ENCODE measurements at regions not wholly inside any gene's neighbourhood (a gene's known extent, or its start where the extent isn't known, plus 50 kb on each side); places are given as distances from the start of the nearest gene placed in this dataset.

GRCh38 chr14:97878206-97878605 is 1081.0 kb downstream of the VRK1 start:
- Mint-ChIP-seq H3K36me3 (ENCODE audit: insufficient read depth, unreplicated experiment) (no peaks in the 10 kb centered on the region), H3K4me3 (ENCODE audit: unreplicated experiment) (no peak overlapping the region), H3K4me1 (ENCODE audit: low read depth, unreplicated experiment) (no peaks in the 10 kb centered on the region), H3K9me3 (ENCODE audit: unreplicated experiment) (no peaks in the 10 kb centered on the region), H3K27me3 (ENCODE audit: insufficient read depth, unreplicated experiment) (no peaks in the 10 kb centered on the region), H3K27ac (ENCODE audit: unreplicated experiment) (no peak overlapping the region)
- POLR2A ChIA-PET = no interaction called here
- Histone ChIP-seq H3K36me3 (ENCODE audit: control insufficient read depth, insufficient read depth, low read length) (no peaks in the 10 kb centered on the region), H3K4me1 (peaks cover 7% of the 10 kb centered on the region), H3K27me3 (replicated peaks; ENCODE audit: control insufficient read depth, insufficient read depth, low read length) (no peaks in the 10 kb centered on the region), H3K9me3 (no peaks in the 10 kb centered on the region), H3K4me3 (ENCODE audit: low read depth, low read length) (no peak overlapping the region)
- no TSS peak for BruUV-seq (replicated peaks)
- CTCF ChIA-PET = no interaction called here
- no peak for TF ChIP-seq CTCF (IDR thresholded peaks at IDR 0.05; ENCODE audit: insufficient read depth in 1 of 2, low read depth in 1 of 2, low read length in 1 of 2, severe bottlenecking in 1 of 2, unreplicated experiment in 1 of 2)
- intact Hi-C loops (cut with micrococcal nuclease; ENCODE audit: unreplicated experiment) = no loop called here
- no peak for DNase-seq

- Histone ChIP-seq H3K4me3 (ENCODE audit: low read depth, low read length) (no peak overlapping the region), H3K4me1 (0 out of 2 replicates have a peak, but pooled peaks cover 2% of the 10 kb centered on the region), H3K9me3 (no peaks in the 10 kb centered on the region), H3K27me3 (replicated peaks; ENCODE audit: control insufficient read depth, insufficient read depth, low read length) (no peaks in the 10 kb centered on the region), H3K36me3 (ENCODE audit: control insufficient read depth, insufficient read depth, low read length) (no peaks in the 10 kb centered on the region)
- ChIA-PET CTCF (no interaction called here), POLR2A (no interaction called here)
- no peak overlapping the region for H3K4me3 Mint-ChIP-seq (ENCODE audit: unreplicated experiment)
- intact Hi-C loops (cut with micrococcal nuclease; ENCODE audit: unreplicated experiment) = no loop called here
- H3K27me3 Mint-ChIP-seq (ENCODE audit: insufficient read depth, unreplicated experiment) = no peaks in the 10 kb centered on the region
- H3K4me1 Mint-ChIP-seq (ENCODE audit: low read depth, unreplicated experiment) = no peaks in the 10 kb centered on the region
- no peaks in the 10 kb centered on the region for H3K9me3 Mint-ChIP-seq (ENCODE audit: unreplicated experiment)
- H3K27ac Mint-ChIP-seq (ENCODE audit: unreplicated experiment) = no peak overlapping the region
- TF ChIP-seq CTCF (IDR thresholded peaks at IDR 0.05; ENCODE audit: insufficient read depth in 1 of 2, low read depth in 1 of 2, low read length in 1 of 2, severe bottlenecking in 1 of 2, unreplicated experiment in 1 of 2) = no peak
- H3K36me3 Mint-ChIP-seq (ENCODE audit: insufficient read depth, unreplicated experiment) = no peaks in the 10 kb centered on the region
- no peak for DNase-seq
- BruUV-seq (replicated peaks) = no TSS peak
These were observed 1081.5 kb downstream of the VRK1 start for GRCh38 chr14:97878727-97879126.

GRCh38 chr14:97887690-97888089 is 1090.5 kb downstream of the VRK1 start:
- H3K27me3 Mint-ChIP-seq (ENCODE audit: insufficient read depth, unreplicated experiment) = peaks cover under 1% of the 10 kb centered on the region
- Histone ChIP-seq H3K36me3 (ENCODE audit: control insufficient read depth, insufficient read depth, low read length) (no peaks in the 10 kb centered on the region), H3K27me3 (replicated peaks; ENCODE audit: control insufficient read depth, insufficient read depth, low read length) (no peaks in the 10 kb centered on the region), H3K4me1 (peaks cover 10% of the 10 kb centered on the region; the same call in 1 of the 2 replicates), H3K9me3 (no peaks in the 10 kb centered on the region), H3K4me3 (ENCODE audit: low read depth, low read length) (no peak overlapping the region)
- no TSS peak for BruUV-seq (replicated peaks)
- no peaks in the 10 kb centered on the region for H3K36me3 Mint-ChIP-seq (ENCODE audit: insufficient read depth, unreplicated experiment)
- TF ChIP-seq CTCF (IDR thresholded peaks at IDR 0.05; ENCODE audit: insufficient read depth in 1 of 2, low read depth in 1 of 2, low read length in 1 of 2, severe bottlenecking in 1 of 2, unreplicated experiment in 1 of 2) = no peak
- no peak overlapping the region for H3K27ac Mint-ChIP-seq (ENCODE audit: unreplicated experiment)
- POLR2A ChIA-PET = no interaction called here
- intact Hi-C loops (cut with micrococcal nuclease; ENCODE audit: unreplicated experiment) = no loop called here
- no peaks in the 10 kb centered on the region for H3K9me3 Mint-ChIP-seq (ENCODE audit: unreplicated experiment)
- no peak for DNase-seq
- no peak overlapping the region for H3K4me3 Mint-ChIP-seq (ENCODE audit: unreplicated experiment)
- CTCF ChIA-PET = no interaction called here
- H3K4me1 Mint-ChIP-seq (ENCODE audit: low read depth, unreplicated experiment) = no peaks in the 10 kb centered on the region

Measured in Caco-2 (cell line).